HT1080 (cell line): ENCODE measurements at regions not wholly inside any gene's neighbourhood (a gene's known extent, or its start where the extent isn't known, plus 50 kb on each side); places are given as distances from the start of the nearest gene placed in this dataset.
A peak's percentile ranks its signal among the peaks of the same experiment; 100 is the strongest.
"Not testable (repeated sequence)": the region's sequence is repeated elsewhere in the genome, so short reads cannot be mapped to it uniquely, and the experiment has no call there.

Experiments used
- DNase-seq: peaks from one replicate; pipeline ENCODE4 v3.0.0-alpha.2; 2015; ENCODE audit warnings: low read depth

- DNase-seq = not testable (repeated sequence)
Measured at GRCh38 chr14:105928171-105929111, 402.1 kb downstream of the TMEM121 start.

- DNase-seq = no peak
Measured at GRCh38 chr14:105929327-105930081, 403.1 kb downstream of the TMEM121 start.

- no peak for DNase-seq
Measured at GRCh38 chr14:105930572-105930971, 404.2 kb downstream of the TMEM121 start.

GRCh38 chr14:105931808-105932483, 405.6 kb downstream of the TMEM121 start:
- no peak for DNase-seq

GRCh38 chr14:105933238-105933637, 406.9 kb downstream of the TMEM121 start:
- DNase-seq = no peak

- DNase-seq = no peak
Measured at GRCh38 chr14:105935384-105935783, 409.0 kb downstream of the TMEM121 start.

GRCh38 chr14:105937253-105938054, 411.1 kb downstream of the TMEM121 start:
- no peak for DNase-seq

- no peak for DNase-seq
Measured at GRCh38 chr14:105938055-105938863, 411.9 kb downstream of the TMEM121 start.

GRCh38 chr14:105938959-105939358, 412.6 kb downstream of the TMEM121 start:
- no peak for DNase-seq

GRCh38 chr14:105939810-105940508, 413.6 kb downstream of the TMEM121 start:
- peak; percentile 61 for DNase-seq

- DNase-seq = no peak
Measured at GRCh38 chr14:105940534-105941225, 414.3 kb downstream of the TMEM121 start.

GRCh38 chr14:105941226-105942166, 415.1 kb downstream of the TMEM121 start:
- DNase-seq = no peak

- not testable (repeated sequence) for DNase-seq
Measured at GRCh38 chr14:105942725-105943124, 416.3 kb downstream of the TMEM121 start.

- DNase-seq = no peak
Measured at GRCh38 chr14:105943973-105944602, 417.7 kb downstream of the TMEM121 start.

- DNase-seq = peak; percentile 58
Measured at GRCh38 chr14:105944632-105945610, 418.5 kb downstream of the TMEM121 start.

- no peak for DNase-seq
Measured at GRCh38 chr14:105945896-105946295, 419.5 kb downstream of the TMEM121 start.
